ENCODE measurements at regions not wholly inside any gene's neighbourhood (a gene's known extent, or its start where the extent isn't known, plus 50 kb on each side); places are given as distances from the start of the nearest gene placed in this dataset.

- DNase-seq, result no peak
These were observed 2084.5 kb upstream of the C9orf72 start for GRCh38 chr9:29657821-29658220.

GRCh38 chr9:29659014-29659413 lies 2085.7 kb upstream of the C9orf72 start:
- no peak for DNase-seq

- no peak for DNase-seq
These were observed 2086.5 kb upstream of the C9orf72 start for GRCh38 chr9:29659736-29660135.

- DNase-seq, result no peak
These were observed 2095.5 kb upstream of the C9orf72 start for GRCh38 chr9:29668732-29669131.

GRCh38 chr9:29669613-29670012 lies 2096.3 kb upstream of the C9orf72 start:
- no peak for DNase-seq

GRCh38 chr9:29685531-29685930 lies 2112.2 kb upstream of the C9orf72 start:
- DNase-seq, result no peak

GRCh38 chr9:29691145-29691544 lies 2117.9 kb upstream of the C9orf72 start:
- no peak for DNase-seq

- DNase-seq, result no peak
These were observed 2118.6 kb upstream of the C9orf72 start for GRCh38 chr9:29691758-29692407.

GRCh38 chr9:29697011-29697410 lies 2123.7 kb upstream of the C9orf72 start:
- DNase-seq, result no peak

- no peak for DNase-seq
These were observed 2128.3 kb upstream of the C9orf72 start for GRCh38 chr9:29701559-29701958.

GRCh38 chr9:29701971-29702370 lies 2128.7 kb upstream of the C9orf72 start:
- no peak for DNase-seq

- no peak for DNase-seq
These were observed 2141.6 kb upstream of the C9orf72 start for GRCh38 chr9:29714860-29715259.

GRCh38 chr9:29717631-29718030 lies 2144.3 kb upstream of the C9orf72 start:
- DNase-seq, result no peak

GRCh38 chr9:29730163-29730562 lies 2156.9 kb upstream of the C9orf72 start:
- no peak for DNase-seq

- DNase-seq, result no peak
These were observed 2167.2 kb upstream of the C9orf72 start for GRCh38 chr9:29740518-29740917.

- no peak for DNase-seq
These were observed 2167.9 kb upstream of the C9orf72 start for GRCh38 chr9:29741169-29741568.

GRCh38 chr9:29750062-29750461 lies 2176.8 kb upstream of the C9orf72 start:
- no peak for DNase-seq

- no peak for DNase-seq
These were observed 2177.9 kb upstream of the C9orf72 start for GRCh38 chr9:29751226-29751625.

GRCh38 chr9:29753638-29754037 lies 2180.4 kb upstream of the C9orf72 start:
- DNase-seq, result no peak

GRCh38 chr9:29769019-29769418 lies 2195.7 kb upstream of the C9orf72 start:
- DNase-seq, result no peak

GRCh38 chr9:29773676-29774075 lies 2200.4 kb upstream of the C9orf72 start:
- no peak for DNase-seq

GRCh38 chr9:29775491-29775890 lies 2202.2 kb upstream of the C9orf72 start:
- no peak for DNase-seq

- no peak for DNase-seq
These were observed 2205.1 kb upstream of the C9orf72 start for GRCh38 chr9:29778281-29778849.

- DNase-seq, result no peak
These were observed 2220.7 kb upstream of the C9orf72 start for GRCh38 chr9:29793970-29794369.

GRCh38 chr9:29796291-29796952 lies 2223.1 kb upstream of the C9orf72 start:
- no peak for DNase-seq

Measured in DMS79 (cell line).